ENCODE measurements at regions not wholly inside any gene's neighbourhood (a gene's known extent, or its start where the extent isn't known, plus 50 kb on each side); places are given as distances from the start of the nearest gene placed in this dataset.

DNA sequence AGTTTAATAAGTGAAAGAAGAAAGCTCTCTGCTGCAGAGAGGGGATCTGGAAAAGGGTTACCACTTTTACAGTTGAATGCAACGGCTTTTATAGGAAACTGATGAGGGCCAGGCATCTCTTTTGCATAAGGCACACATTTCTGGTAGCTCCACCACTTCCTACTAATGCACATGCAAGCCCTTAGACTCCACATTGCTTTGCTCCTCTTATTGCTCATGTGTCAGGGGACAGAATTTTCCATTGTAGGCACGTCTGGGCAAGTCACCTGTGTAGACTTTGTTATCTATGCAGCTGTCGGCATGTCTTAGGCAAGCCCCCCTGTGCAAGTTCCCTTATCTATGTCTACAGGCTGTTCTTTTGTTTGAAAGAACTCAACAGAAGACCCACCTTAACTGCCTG, 294.6 kb upstream of the STS start:
- DNase-seq (no peak), FAIRE-seq (no peak)
- Histone ChIP-seq H3K9ac (ENCODE audit: low read length in 3 of 3) (no peak overlapping the region), H3K9me3 (ENCODE audit: control insufficient read depth in 2 of 3, insufficient read depth in 1 of 3, low read length in 3 of 3) (peaks cover 0 to 11% (median 0%) of the 10 kb centered on the region in 3 donors), H3K36me3 (ENCODE audit: control insufficient read depth in 2 of 3, insufficient read depth in 3 of 3, low read length in 3 of 3) (no peaks in the 10 kb centered on the region), H3K27ac (ENCODE audit: low read depth in 2 of 2, low read length in 2 of 2) (no peak overlapping the region), H3K27me3 (ENCODE audit: control insufficient read depth, insufficient read depth, low read length) (no peaks in the 10 kb centered on the region), H3K4me3 (ENCODE audit: low read length in 3 of 3) (no peak overlapping the region), H3K4me1 (ENCODE audit: control insufficient read depth in 2 of 3, insufficient read depth in 2 of 3, low read depth in 1 of 3, low read length in 3 of 3) (no peaks in the 10 kb centered on the region)
- TF ChIP-seq, protein P1, sequence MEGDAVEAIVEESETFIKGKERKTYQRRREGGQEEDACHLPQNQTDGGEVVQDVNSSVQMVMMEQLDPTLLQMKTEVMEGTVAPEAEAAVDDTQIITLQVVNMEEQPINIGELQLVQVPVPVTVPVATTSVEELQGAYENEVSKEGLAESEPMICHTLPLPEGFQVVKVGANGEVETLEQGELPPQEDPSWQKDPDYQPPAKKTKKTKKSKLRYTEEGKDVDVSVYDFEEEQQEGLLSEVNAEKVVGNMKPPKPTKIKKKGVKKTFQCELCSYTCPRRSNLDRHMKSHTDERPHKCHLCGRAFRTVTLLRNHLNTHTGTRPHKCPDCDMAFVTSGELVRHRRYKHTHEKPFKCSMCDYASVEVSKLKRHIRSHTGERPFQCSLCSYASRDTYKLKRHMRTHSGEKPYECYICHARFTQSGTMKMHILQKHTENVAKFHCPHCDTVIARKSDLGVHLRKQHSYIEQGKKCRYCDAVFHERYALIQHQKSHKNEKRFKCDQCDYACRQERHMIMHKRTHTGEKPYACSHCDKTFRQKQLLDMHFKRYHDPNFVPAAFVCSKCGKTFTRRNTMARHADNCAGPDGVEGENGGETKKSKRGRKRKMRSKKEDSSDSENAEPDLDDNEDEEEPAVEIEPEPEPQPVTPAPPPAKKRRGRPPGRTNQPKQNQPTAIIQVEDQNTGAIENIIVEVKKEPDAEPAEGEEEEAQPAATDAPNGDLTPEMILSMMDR (IDR thresholded peaks at IDR 0.05; ENCODE audit: borderline replicate concordance, extremely low read depth, insufficient read depth), result no peak
- intact Hi-C loops (cut with DNase I), result no loop called here

DNA sequence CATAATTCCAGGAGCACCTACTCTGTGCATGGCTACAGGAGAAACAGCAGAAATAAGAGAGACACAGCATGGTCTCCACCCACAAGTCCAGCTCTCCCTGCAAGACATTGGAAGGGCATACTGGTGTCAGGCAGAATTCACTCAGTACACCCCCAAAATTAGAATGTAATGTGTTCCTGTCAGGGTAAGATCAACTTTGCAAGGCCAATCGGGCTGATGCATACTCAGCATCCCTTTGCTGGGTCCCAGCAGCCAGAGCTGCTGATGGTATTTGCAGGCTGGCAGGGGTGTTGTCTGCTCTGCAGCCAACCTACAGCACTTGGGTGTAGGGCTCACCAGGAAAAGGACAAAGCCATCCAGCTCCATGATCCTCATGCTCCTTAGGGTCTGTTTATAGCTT, 295.4 kb upstream of the STS start:
- Histone ChIP-seq H3K36me3 (ENCODE audit: control insufficient read depth in 2 of 3, insufficient read depth in 3 of 3, low read length in 3 of 3) (no peaks in the 10 kb centered on the region), H3K27me3 (ENCODE audit: control insufficient read depth, insufficient read depth, low read length) (no peaks in the 10 kb centered on the region), H3K9me3 (ENCODE audit: control insufficient read depth in 2 of 3, insufficient read depth in 1 of 3, low read length in 3 of 3) (peaks cover 0 to 11% (median 0%) of the 10 kb centered on the region in 3 donors), H3K9ac (ENCODE audit: low read length in 3 of 3) (no peak overlapping the region), H3K4me1 (ENCODE audit: control insufficient read depth in 2 of 3, insufficient read depth in 2 of 3, low read depth in 1 of 3, low read length in 3 of 3) (no peaks in the 10 kb centered on the region), H3K27ac (ENCODE audit: low read depth in 2 of 2, low read length in 2 of 2) (no peak overlapping the region), H3K4me3 (ENCODE audit: low read length in 3 of 3) (no peak overlapping the region)
- TF ChIP-seq, protein P1 (IDR thresholded peaks at IDR 0.05; ENCODE audit: borderline replicate concordance, extremely low read depth, insufficient read depth), result no peak
- FAIRE-seq (no peak), DNase-seq (no peak)
- intact Hi-C loops (cut with DNase I), result no loop called here

DNA sequence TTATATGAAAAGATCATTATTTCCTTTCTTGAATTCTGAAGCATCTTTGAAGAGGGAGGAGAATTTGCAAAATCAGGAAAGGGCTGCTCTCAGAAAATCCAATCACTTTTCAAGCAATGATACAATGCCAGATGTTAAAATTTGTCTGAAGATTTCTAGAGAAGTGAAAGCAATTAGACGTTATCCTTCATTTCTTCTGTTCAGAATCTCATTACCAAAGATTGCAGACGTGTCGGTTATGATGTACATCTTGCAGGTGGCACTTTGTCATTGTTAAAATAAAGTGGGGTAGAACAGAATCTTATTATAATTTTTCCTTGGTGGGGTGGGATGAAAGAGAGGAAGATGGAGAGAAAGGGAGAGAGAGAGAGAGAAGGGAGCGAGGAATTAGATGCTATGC, 296.4 kb upstream of the STS start:
- TF ChIP-seq, protein P1 (IDR thresholded peaks at IDR 0.05; ENCODE audit: borderline replicate concordance, extremely low read depth, insufficient read depth), result no peak
- no peak overlapping the region for H3K4me3 ChIP-seq (ENCODE audit: low read length in 3 of 3)
- no peak for FAIRE-seq

More for the DNA sequence above, 296.4 kb upstream of the STS start:
- peaks cover 0 to 11% (median 0%) of the 10 kb centered on the region in 3 donors for H3K9me3 ChIP-seq (ENCODE audit: control insufficient read depth in 2 of 3, insufficient read depth in 1 of 3, low read length in 3 of 3)
- H3K36me3 ChIP-seq (ENCODE audit: control insufficient read depth in 2 of 3, insufficient read depth in 3 of 3, low read length in 3 of 3), result no peaks in the 10 kb centered on the region
- H3K9ac ChIP-seq (ENCODE audit: low read length in 3 of 3), result no peak overlapping the region
- no peak for DNase-seq
- H3K27me3 ChIP-seq (ENCODE audit: control insufficient read depth, insufficient read depth, low read length), result no peaks in the 10 kb centered on the region
- H3K27ac ChIP-seq (ENCODE audit: low read depth in 2 of 2, low read length in 2 of 2), result no peak overlapping the region
- H3K4me1 ChIP-seq (ENCODE audit: control insufficient read depth in 2 of 3, insufficient read depth in 2 of 3, low read depth in 1 of 3, low read length in 3 of 3), result no peaks in the 10 kb centered on the region
- intact Hi-C loops (cut with DNase I), result no loop called here

Data from kidney (tissue), 13 donors.